GM21723 (cell line): ENCODE measurements at regions not wholly inside any gene's neighbourhood (a gene's known extent, or its start where the extent isn't known, plus 50 kb on each side); places are given as distances from the start of the nearest gene placed in this dataset.

ENCODE experiments used
- ATAC-seq: cut with Tn5 transposase; IDR thresholded peaks from one replicate; pipeline ENCODE4 v1.9.1; 2021; ENCODE audit warnings: mild to moderate bottlenecking, moderate library complexity; ENCODE audit not compliant: unreplicated experiment

DNA sequence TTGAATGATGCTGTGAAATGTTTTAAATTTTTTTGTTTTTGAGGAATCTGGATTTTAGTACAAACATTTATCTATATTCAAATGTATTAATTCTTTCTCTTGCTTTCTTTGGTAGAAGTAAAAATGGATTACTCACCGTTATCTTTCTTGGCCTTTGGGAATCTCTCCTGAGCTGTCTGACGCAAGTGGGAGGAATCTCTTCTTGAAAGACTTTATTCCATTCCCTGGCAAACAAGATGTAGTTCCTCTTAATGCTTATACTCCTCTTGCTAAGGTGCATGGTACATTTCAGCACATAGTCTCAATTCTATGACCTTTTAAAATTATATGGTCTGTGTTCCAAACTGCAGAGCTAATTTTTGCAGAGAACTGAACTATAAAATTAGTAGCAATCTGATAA is 246.2 kb upstream of the SLC10A2 start:
- no peak for ATAC-seq

- ATAC-seq: no peak
Measured at GRCh38 chr13:103308667-103309066, 242.4 kb upstream of the SLC10A2 start.

GRCh38 chr13:103306163-103306562 is 239.9 kb upstream of the SLC10A2 start:
- no peak for ATAC-seq

DNA sequence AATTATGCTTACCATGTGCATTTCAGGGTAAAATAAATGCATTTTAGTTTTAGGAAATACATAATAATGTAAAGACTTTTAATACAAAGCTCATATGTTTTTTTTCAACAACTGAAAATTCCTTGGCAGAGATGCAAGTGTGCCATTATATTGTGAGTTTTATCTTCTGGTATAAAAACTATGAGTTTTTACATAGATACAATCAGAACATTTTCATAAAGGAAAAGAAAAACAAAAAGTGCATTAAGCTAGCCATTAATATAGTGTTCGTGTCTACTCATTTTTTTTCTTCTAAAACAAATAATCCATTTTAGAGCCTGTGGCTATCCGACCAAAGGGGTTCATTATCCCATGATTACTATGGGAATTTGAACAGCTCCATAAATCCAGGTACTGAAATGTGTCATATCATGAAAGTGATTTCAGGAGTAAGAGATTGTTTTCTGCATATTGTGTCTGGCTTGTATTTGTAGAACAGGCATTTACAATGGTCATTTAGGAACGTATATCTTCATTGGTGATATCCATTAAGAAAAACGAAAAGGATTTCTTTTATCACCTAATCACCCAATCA is 236.9 kb upstream of the SLC10A2 start:
- no peak for ATAC-seq

DNA sequence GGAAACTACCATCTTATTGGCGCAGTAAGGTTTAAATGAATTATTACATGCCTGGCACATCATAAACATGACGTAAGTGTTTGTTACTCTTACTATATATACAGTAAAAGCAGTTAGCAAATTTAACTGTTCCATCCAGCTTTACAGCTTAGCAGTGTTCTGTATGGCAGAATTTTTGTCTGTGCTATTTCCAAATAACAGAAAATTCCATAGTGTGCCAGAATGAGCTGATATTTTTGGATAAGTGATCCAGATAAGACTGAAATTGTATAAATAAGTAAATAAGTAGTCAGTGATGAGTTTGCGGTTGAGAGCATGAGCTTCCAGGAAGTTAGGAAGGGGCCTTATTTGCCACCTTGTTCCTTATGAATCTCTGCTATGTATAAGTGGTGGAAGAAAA is 236.5 kb upstream of the SLC10A2 start:
- no peak for ATAC-seq

DNA sequence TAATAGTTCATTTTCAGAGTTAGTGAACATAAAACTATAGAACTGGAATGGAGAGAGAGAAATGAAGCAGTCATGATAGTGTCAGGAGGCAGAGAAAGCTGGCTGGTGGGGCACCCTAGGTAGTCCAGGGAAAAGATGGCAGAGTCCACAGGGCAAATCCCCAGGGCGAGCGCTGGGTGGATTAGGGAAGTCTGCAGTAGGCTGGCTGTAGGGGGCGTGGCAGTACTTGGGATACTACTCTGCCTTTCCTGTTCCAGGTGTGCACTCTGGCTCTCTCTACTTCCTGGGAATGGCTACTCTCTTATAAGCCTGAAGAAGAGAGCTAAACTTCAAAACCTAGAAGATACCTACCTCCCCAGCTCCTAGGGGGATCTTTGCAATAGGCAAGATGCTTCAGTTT is 232.9 kb upstream of the SLC10A2 start:
- ATAC-seq: no peak

- ATAC-seq: no peak
Measured at GRCh38 chr13:103297083-103297482, 230.9 kb upstream of the SLC10A2 start.

DNA sequence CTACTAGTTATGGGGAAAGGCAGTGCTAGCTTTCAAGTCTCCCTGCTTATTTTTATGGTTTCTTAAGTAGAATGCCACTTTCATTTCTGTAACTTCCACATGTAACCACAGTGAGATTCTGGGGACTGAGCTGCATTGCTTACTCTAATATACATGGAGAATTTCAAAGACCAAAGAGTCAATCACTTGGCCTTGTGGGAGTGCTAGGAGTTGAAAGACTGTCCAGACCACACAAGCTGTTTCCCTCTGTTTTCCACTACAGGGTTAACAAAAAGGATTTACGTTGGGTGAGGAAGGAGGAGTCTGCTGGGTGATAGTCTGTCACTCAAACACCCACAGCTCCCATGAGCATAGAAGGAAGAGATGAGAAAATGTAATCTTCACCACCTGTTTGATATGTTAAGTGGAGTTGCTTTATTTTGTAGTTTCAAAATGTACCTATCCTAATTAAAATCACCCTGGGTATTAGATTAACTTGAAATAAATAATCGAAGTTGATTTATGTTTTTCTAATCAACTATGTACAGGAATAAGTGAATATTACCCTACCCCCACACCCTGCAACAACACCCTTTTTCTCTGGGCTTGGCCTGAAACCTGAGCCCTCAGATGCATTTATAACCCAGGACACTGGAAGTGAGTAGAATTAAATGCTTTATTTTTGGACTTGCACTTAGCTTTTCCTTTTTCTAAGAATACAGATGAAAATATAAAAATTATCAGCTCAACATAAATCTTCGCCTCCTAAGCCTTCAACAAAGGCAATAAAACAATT is 225.8 kb upstream of the SLC10A2 start:
- no peak for ATAC-seq

DNA sequence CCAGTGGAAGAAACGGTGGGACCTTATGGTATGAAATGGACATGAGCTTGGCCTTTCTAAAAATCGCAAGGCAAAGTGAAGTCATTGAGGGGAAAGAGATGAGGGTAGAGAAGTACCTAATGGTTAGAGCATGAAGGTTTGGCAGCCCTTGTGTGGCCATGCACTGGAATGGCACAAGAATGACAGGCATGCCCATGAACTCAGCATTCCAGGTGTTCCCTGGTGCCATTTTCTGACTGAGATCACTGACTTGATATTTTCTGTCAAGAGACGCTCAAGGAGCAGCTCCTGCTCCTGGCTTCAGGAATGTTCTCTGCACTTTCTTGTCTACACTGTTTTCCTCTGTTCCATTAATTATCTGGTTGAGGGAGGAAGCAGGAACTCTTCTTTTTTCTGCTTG is 225.0 kb upstream of the SLC10A2 start:
- ATAC-seq: no peak

GRCh38 chr13:103289681-103290080 is 223.5 kb upstream of the SLC10A2 start:
- ATAC-seq: no peak

- ATAC-seq: no peak
Measured at GRCh38 chr13:103288114-103288513, 221.9 kb upstream of the SLC10A2 start.

DNA sequence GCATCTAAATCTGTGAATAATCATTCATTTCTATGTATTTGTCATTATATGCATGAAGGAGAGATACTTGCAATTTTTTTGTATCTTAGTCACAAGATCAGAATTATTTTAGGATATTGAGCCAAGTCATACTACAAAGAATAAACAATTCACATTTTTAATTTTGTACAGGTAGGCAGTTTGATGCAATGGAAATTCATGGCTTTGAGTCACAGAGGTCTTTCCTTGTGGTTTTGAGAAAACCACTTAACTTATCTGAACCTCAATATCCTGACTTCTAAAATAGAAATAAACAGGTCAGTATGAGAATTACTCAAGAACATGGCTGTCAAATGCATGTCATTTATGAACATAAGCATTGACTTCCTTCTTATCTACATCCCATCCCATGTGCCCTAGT is 221.4 kb upstream of the SLC10A2 start:
- ATAC-seq: no peak

- ATAC-seq: no peak
Measured at GRCh38 chr13:103284466-103284865, 218.2 kb upstream of the SLC10A2 start.

GRCh38 chr13:103283451-103283820 is 217.2 kb upstream of the SLC10A2 start:
- no peak for ATAC-seq

DNA sequence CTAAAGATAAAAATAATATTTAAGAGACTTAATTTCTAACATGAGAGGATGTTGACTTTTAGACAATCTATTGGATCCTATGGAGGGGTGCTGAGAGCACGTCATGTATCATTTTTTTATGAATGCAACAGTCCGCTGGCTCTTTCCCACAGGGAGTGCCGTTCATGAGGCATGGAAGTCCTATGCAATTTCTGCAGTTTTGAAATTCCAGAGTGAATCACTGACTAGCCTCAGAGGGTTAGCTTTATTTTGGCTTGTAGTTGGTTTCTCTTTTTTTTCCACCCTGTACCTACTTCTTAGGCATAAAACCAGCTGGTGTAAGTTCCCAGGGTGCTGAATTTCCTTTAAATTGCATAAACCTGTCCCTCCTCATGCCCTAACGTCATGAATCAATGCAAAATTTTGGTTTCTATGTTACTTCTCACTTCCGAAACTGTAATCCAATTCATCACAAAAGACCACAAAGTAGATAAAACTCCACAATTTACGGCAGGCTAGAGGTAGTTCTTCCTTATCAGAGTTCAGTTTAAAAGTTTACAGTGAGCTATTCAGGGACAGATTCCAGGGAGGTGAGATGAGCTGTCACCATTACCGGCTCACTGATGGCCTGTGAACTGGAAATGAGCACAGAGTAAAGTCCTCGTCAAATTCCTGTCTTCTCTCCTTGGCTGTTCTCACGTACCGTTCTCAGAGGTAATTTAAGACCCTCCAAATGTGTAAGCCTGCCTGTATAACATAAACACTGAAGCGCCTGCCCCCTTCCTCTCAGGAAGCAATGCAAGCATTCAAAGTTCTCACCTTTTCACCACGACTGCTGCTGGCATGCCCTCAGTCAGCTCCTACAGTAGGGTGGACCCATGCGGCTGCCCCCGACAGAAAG is 216.6 kb upstream of the SLC10A2 start:
- no peak for ATAC-seq

- no peak for ATAC-seq
Measured at GRCh38 chr13:103277959-103278694, 211.9 kb upstream of the SLC10A2 start.

GRCh38 chr13:103276775-103277498 is 210.7 kb upstream of the SLC10A2 start:
- ATAC-seq: peak; percentile 90

DNA sequence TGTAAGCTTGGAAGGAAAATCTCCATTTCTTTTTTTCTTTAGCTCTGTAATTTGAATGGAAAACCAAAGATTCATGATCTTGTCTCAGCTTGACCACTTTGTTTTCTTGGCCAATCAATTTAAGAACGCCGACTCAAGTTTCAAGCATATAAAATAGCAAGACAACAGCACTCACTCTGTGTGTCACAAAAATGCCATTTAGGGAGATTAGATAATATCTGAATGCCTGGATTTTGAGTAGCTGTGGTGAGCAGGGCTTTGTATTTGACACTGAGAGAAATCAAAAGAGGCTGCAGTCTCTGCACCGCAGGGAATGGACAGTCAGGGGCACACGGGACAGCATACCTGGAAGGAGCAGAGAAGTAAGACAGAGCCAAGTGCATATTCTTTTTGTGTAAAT is 209.5 kb upstream of the SLC10A2 start:
- ATAC-seq: no peak

DNA sequence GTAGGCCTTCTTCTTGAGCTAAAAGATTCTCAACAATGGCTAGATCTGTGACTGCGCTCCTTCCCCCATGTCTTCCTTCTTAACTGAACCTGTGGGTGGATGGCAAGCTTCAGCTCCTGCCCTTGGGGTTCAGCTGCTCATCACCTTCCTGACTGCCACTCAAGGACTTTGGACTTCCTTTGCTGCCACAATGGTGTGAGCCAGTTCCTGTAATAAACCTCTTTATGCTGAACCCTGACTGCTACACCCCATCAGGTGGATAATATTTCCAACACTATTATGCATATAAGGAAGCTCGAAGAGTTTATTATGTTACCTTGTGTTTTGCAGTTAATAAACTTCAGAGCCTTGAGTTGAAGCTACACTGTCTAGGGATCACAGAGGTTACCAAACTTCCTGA is 208.9 kb upstream of the SLC10A2 start:
- ATAC-seq: no peak

DNA sequence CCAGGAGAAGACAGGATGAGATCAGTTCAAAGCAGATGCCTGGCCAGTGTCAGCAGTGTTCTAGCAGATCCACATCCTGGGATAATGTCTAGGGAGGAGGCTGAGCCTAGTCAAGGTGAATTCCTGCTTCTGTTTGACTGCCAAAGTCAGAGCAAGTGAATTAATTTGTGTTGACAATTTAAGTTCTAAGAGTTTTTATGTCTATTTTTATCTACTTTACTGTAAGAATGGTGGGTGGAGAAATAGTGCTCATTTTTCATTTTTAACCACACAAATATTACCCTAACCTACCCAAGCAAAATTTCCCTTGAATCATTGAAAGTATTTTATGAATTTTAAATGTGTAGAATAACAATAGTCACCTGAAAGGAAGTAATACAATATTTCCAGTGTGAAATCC is 207.6 kb upstream of the SLC10A2 start:
- peak; percentile 27 for ATAC-seq

GRCh38 chr13:103272770-103273169 is 206.6 kb upstream of the SLC10A2 start:
- no peak for ATAC-seq
